LoVo (cell line): ENCODE measurements at regions not wholly inside any gene's neighbourhood (a gene's known extent, or its start where the extent isn't known, plus 50 kb on each side); places are given as distances from the start of the nearest gene placed in this dataset.

Experiments
- DNase-seq: peaks from one replicate; pipeline ENCODE4 v3.0.0-alpha.2; 2016; ENCODE audit warnings: low spot score

DNA sequence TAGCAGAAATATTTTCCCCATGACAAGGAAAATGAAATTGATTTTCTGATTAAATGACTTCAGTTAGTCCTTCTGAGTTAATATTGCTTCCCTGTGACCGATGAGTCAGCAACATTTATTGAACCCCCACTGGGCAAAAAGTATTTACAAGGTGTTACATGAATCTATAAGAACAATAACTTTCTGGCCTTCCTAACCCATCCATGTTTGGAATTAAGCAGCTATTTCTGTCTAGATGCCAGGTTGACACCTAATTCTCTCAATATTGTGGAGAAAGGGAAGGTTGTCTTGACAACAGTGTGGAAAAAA is 112.9 kb upstream of the JAZF1 start:
- peak; percentile 28 for DNase-seq

DNA sequence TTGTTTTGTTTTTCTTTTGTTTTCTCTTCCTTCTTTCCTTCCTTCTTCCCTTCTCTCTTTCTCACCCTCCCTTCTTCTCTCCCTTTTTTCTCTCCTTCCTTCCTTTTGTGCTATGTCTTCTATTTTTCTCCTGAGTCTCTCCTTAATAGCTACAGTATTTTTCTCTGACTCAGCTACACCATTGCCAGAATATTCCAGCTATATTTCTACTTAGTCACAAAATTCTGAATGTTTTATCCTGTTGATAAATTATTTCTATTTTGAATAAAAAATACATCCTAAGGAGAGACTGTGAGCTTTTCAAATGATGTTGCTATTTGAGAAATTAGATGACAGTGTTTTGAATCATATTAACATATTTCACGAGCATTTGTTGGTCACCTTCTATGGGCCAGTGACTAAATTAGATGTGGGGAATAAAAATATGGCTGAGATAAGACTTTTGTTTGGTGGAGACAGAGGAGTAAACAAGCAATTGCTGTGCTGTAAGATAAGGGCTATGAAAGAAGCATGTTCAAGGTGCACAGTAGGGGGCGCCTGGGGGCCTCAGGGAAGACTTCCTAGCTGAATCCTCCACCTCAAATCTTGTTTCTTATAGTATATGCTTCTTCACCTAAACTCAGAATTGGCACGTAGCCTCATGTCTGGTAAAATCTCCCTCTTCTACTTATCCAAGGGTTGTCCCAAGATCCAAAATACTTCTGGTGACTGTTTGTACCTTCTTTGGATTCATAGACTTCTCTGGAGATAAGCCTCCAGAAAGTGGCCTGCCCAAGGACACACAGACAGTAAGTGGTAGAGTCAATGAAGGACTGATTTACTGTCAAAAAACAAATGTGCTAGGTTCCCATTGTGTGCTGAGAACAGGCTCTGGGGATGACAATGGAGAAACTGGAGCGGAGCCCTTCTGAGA is 115.5 kb upstream of the CREB5 start:
- no peak for DNase-seq

DNA sequence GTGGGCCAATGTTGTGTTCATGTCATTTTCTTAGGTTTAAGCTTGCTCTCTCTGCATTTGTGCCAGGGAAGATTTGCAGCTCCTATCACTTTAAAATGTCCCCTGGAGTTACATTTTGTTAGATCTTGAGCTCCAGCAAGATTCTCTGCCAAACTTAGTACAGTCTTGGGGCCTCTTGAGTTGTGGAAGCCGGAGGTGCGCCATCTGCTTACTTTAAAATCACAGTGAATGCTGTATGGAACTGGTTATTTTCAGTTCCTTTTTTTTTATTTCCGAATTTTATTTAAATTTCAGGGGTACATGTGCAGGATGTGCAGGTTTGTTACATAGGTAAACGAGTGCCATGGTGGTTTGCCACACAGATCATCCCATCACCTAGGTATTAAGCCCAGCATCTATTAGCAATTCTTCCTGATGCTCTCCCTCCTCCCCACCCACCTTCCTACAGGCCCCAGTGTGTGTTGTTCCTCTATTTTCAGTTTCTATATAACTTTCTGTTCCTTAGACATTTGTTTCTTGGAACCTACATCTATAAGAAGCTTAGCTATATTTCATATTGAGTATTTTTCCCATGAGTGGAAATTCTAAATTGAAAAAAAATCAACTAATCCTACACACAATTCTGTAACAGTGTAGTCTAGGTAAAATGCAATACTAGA is 114.4 kb upstream of the CREB5 start:
- no peak for DNase-seq

DNA sequence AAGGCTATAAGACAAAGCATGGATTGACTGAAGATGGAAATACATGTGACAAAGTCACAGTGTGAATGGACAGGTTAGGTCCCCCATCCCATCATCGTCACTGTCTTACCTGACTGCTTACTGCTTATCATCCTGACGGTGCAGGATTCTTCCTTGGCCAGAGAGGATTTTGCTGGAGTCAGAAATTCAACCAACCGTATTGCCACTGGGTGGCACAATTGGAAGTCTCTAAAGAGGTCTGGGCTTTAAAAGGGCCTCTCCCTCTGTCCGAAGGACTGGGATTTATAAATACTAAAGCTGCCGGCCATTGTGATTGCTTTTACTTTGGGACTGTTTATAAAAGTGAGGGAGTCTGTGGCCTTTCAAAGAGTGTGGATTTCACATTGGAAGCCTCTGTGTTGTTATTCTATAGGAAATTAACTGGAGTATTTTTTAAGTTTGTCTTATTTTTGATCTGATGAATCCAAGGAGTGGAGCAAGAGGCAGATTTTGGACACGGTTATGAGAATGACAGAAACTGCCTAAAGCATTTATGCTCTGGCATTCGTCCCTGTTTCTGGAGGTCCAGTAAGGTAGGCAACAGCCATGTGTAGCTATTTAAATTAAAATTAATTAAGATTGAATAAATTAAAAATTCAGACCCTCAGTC is 113.3 kb upstream of the CREB5 start:
- DNase-seq: peak; percentile 41

DNA sequence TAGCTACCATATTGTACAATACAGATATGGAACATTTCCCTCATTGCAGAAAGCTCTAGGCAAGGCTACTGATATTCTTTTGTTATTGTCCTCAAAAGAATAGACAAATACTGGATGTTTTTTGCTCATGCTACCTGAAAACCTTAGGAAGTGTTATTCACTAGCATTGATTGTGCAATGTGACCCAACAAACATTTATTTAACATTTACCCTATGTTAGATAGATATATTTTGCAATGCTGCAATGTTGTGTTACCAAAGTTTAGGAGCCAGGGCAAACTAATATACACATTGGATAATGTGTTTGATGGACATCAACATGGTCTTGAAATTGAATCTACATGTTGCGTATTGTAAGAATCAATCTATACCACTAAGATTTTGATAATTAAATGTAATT is 112.8 kb upstream of the CREB5 start:
- no peak for DNase-seq

DNA sequence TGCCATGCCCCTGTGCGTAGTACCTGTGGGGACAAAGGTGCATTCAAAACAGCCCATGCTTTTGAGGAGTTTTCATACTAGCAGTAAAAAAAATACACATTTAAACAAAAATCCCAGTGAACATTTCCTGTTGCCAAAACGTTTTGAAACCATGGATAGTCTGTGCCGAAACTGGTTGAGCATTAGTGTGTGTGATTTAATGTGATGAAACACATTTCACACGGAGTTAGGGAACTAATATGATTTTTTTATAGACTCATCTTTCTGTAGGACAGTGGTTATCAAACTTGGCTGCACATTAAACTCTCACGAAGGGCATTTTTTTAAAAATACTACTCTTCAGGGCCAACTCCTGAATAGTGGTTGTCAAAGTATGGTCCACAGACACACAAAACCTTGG is 111.8 kb upstream of the CREB5 start:
- no peak for DNase-seq

DNA sequence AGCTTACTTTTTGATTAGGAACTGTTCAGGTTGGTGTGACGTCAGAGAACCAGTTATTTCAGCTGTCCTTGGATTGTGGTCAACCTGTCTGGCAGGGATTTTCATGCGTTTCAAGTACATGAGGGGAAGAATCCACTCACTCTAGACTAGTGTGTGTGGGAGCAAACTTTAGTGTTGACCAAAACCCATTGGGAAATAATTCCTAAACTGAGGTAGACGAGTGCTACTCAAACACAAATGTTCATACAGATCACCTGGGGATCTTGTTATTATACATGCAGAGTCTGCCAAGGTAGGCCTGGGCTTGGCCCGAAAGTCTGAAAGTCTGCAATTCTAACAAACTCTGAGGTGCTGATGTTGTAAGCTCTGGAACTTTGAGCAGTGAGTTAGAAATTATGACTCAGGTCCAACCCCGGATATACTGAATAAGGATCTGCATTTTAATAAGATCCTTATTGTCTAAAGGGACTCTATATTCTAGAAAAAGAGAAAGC is 111.1 kb upstream of the CREB5 start:
- no peak for DNase-seq

DNA sequence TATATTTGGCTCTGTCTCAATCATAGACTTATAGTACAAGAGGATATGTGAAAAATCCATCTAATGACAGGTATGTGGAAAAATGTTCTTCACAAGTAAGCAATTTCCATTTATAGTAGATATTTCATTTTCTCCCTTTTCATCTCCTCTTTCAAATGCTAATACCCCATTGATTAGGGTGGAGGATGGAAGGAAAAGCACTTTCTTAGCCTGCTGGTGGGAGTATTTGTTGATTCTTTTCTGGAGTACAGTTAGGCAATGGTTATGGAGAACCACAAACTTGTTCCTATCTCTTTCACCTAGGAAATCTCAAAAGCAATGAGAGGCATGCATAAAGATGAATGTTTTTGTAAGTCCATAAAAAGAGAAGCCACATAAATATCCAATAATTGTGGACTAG is 108.0 kb upstream of the CREB5 start:
- DNase-seq: no peak

DNA sequence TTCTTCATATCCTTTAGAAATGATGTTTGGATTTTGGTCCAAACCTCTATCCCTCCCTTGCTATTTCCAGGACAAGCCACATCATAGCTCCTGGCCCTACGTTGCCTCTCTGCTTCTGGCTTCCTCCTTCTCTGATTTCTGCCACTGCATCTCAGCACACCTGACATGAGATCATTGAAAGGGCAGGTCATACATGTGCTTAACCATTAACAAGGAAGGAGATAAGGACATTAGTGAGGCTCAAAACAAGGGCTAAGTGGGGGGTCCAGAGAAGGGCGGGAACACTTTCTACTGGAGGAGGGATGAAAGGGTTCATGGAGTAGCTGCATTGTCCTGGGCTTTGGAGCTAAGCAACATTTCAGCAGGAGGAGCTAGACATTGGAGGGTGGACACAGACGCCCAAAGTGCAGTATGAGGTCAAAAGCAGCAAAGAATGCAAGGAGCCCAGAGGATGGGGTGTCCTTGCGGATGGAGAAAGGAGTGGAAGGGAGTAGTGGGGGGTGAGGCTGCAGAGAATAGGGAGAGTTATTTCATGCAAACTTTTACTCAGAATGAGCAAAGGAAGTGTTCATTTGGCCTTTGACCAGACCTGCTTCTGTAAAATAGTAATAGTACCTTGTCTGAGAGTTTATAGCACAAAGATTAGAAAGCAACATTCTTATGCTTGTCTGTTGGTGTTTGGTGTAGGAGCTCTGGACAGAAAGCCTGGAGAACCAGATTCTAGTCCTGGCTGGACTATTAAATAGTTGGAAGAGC is 102.4 kb upstream of the CREB5 start:
- DNase-seq: no peak

DNA sequence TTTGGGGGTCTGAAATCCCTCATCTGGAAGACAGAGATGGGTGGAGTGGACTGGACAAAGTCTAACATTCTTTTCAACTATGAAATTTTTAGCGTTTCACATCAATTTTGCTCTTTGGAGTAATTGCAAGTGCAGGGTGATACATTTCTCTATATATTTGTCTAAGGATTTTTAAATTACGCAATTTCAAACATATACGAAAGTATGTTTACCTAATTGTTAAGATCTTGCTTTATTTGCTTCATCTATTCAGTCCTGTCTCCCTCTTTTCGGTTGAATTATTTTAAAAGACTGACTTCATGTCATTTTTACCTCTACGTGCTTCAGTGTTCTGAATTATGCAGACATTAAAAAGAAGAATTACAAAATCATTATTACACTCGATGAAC is 101.9 kb upstream of the CREB5 start:
- DNase-seq: no peak

DNA sequence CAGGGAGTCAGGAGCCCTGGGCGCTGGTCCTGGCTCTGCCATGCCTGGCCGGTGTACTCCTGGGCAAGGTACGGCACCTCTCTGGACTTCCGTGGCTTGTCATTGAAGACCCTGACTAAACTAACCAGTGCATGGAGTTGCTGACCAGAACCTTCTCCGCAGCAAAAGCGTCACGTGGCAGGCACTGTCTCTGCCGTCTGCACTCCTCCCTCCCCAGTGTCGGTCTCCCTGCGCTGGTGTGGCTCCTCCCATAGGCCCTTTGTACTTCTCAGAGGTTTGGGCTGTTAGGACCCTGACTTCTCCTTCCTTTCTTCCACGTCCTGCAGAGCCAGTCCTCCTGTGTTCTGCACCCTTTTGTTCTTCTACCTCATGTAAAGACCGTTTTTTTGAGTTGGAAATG is 100.6 kb upstream of the CREB5 start:
- DNase-seq: no peak

DNA sequence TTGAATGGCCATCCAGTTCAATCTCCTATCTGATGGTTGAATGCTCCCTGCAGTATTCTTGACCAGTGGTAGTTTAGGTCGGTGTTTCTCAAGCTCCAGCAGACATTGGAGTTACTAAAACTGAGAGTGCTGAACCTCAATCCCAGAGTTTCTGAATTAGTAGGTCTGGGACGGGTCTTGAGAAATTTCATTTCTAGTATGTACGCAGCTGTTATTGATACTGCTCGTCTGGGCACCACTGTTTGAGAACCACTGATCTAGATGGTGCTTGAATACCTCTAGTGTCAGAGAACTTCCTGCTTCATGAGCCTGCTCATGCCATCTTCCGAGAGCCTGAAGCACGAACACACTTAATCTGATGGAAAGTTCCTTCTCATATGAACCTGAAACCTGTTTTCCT is 99.4 kb upstream of the CREB5 start:
- DNase-seq: no peak

DNA sequence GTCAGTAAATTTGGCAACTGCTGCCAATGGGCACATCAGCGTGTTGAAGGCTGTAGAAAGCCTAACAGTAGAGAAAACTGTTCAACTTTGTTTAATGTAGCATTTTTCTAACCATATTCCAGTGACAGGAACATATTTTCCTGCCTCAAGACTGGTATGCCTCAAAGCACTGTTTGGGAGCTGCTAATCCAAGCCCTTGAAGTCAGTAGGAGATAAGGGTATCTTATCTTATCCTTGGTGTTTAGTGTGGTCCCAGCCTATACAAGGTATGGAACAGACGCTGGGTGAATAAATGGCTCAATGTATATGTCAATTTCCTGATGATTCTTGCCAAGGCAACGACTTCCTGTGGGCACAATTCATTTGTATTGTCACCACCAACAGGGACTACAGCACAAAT is 97.5 kb upstream of the CREB5 start:
- no peak for DNase-seq

DNA sequence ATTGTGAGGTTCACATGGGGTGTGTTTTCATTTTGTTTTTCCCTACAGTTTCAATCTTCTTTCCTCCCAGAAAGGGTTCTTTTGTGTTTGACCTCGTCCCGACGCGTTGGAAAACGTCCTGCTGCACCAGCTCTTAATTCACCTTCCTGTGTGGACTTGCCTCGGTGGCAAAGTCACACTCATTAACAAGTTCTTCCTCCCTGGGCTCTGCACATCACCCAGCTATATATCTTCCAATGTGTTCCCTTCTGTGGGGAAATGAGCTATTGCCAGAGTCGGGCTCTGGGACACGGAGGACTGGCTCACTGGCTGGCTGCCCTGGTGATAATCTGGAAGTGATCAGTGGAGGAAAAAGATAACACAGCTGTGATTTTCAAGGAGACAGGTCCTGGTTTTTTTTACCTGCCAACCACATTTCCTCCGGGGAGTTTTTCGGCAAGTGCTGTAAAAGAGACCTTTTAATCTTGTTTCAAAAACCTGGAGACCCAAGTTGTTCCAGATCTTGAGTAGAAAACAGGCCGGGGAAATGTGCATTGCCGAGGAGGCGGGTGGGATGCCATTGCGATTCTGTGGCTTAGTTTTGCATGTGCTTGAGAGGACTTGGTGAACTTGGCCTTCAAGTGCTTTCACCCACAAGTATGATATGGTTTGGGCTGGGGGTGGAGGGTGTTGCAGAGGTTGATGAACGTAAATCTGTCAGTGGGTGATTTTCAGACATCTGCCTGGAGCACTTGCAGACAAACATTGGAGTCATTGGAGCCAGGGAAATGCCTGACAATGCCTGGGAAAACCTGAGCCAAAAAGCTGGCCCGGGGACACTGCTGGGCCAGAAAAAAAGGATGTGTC is 96.5 kb upstream of the CREB5 start:
- no peak for DNase-seq

DNA sequence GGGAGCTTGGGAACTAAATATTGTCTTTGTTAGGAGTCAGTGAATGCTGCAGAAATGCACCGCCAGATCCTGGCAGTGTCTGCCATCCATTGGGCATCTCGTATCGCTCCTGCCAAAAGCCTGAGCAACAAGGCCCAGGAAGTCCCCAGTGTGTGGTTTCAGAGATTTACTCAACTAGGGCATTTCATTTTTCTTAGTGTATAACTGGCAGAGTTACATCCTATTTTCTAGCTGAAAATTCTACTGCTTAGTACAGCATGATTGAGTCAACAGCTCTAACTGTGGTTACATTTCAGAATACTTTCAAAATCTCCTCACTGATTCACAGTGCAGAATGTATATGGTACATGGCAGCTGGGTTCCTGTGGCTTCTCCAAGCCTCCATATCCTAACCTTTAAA is 95.8 kb upstream of the CREB5 start:
- DNase-seq: no peak

DNA sequence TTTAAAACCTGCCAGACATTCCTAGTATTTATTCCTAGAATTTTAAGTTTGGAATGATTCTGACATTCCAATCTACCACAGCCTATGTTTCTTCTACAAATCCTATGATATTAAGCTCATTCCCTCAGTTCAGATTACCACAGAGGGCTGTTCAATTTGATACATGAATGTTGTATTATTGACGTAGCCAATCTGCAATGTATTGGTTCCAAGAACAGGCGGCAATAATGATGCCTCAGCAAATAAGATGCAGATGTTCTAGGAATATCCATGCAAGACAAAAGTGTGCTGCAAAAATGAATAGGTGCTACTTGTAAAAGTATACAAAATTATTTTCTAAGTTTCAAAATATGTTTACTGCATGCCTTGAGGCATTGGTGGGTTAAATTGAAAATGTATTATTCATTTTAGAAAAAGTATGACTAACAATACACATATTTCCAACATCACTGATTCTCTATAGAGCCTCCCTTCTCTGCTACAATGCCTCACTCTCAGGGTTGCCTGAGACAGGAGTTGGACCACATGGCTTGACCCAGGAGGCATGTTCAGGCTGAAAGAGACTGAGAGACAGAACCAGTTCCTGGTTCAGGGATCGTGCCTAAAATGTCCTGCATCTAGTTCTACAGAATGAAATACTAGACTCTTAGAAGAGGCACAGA is 94.1 kb upstream of the CREB5 start:
- no peak for DNase-seq

DNA sequence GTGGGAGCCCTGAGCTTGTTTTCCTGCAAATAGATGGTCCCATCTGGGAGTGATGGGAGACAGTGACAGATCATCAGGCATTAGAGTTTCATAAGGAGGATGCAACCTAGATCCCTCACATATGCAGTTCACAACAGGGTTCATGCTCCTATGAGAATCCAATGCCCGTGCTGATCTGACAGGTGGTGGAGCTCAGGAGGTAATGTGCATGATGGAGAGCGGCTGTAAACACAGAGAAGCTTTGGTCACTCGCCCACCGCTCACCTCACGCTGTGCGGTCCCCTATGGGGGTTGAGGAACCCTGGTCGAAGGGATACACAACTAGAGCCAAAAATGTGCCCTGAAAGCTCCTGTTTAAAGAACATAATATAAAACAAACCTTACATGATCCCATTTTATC is 88.5 kb upstream of the CREB5 start:
- no peak for DNase-seq

DNA sequence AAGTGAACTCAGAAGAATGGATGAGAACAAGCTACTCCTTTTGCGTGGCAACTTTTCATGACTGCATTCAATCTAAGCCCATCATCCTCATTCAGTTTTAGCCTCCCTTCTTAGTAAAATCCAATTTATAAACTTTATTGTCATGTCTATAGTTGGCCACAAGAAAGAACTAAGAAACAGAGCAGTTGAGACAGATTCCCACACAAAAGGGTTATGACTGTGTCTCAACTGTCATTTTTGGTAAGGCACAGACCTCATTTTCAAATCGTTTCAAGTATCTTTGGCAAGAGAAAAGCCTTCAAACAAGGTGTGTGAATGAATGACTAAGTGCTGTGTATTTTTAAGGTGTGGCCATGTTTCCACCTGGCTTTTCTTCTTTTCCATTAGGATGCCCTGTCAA is 84.2 kb upstream of the CREB5 start:
- no peak for DNase-seq

DNA sequence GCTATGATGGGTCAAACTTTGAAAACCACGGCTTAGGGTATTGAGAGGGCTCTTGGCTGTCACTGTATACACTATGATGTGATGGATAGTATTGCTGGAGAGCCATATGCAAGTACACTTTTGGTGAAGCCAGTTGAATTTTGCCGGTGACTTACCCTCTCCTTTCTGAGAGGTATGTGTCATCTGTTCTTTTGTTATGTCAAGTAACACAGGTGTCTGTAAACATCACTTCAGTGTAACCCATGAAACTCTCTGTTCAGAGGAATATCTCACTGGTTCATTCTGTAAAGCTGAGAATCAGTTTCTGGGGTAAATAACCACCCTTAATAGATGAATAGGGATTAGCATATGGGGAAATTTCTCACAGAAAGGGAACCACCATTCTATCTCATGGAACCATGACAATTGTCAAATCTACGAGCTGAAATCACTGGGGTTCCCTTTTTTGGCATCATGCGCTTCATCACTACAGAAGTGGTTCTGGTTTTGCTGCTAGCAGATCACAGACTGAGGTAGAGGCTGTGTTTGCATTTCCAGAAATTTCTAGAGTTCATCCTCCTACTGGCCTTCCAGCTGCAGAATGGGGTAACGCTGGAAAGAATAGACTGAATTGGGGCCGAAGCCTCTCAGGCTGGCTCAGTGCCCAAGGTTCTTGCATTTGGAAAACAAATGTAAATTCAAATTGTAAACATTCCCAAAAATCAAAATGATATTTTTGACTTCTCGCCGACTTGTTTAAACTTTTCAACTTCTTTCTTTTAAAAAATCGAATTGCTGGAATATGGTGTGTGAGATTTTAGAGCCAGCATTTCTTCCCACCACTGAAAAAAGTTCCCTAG is 83.3 kb upstream of the CREB5 start:
- no peak for DNase-seq
